Activated gamma-delta T cell treated with Interleukin-2 at 50 U/mL for 16 hours (primary cell): ENCODE measurements at regions not wholly inside any gene's neighbourhood (a gene's known extent, or its start where the extent isn't known, plus 50 kb on each side); places are given as distances from the start of the nearest gene placed in this dataset.
"Not testable (repeated sequence)": the region's sequence is repeated elsewhere in the genome, so short reads cannot be mapped to it uniquely, and the experiment has no call there.

Experiments
- DNase-seq: peaks from one replicate; pipeline ENCODE4 v3.0.0-alpha.2; 2020

DNA sequence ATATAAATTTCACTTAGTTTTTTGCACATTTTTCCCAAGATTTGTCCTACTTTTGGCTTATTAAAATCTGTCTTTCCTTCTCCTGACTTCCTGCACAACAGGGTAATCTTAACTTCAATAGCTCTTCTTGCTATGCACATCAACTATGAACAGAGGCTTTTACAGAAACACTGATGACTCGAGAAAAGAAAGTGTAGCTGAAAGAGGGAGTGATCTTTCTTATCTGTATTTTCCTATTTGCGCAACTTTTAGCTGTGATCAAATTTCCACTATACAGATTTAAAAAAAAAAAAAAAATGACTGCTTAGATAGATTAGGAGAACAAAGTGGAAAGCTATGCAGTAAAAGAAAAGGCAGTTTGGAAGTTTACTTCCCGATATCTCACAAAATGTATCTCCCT is 406.9 kb downstream of the LIG4 start:
- DNase-seq = no peak

DNA sequence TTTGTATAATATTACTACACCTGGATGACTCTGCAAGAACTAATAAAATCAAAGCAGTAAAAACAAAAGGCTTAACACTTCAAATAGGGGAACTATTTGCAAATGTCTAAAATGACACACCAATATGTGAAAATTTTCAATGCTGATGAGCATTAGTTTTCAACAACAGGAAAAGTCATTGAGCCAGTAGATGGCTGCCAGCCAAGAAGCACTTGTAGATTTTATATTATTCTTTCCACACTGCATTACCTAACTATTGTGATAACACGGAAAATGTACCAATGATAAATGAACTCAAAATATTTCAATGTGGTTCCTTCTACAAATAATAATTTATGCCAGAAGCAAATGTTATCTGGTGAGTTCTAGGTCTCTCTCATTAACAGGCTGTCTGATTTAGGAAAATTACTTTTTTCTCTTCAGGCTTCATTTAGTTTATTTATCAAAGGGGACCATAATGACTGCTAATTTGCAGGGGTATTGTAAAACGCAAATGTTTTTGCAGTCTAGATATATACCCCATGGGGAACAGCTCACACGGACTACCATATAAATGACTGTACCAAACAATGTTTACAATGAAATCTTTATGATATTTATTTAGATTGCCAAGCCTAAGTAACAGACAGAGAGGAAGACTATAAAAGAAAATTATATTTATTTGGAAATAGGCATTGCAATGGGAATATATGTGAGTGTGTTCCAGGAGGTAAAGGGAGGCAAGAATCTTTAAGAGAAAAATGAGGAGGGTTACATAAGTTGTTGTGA is 407.8 kb downstream of the LIG4 start:
- no peak for DNase-seq

DNA sequence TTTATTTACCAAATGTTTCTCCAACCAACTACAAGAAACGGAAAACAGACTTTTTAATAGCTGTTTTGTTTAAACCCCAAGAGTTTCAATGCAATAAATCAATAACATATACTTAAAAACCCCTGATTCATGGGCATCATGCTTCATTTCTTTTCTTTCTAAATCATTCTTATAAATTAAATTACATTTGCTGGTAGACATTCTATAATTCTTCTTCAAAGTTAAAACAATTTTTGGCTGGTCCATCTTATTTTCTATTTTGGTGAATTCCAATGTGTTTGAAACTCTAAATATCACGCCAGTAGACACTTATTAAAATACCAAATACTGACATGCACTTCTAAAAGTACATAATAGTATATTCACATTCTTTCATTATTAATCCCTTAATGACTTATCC is 408.6 kb downstream of the LIG4 start:
- DNase-seq = no peak

DNA sequence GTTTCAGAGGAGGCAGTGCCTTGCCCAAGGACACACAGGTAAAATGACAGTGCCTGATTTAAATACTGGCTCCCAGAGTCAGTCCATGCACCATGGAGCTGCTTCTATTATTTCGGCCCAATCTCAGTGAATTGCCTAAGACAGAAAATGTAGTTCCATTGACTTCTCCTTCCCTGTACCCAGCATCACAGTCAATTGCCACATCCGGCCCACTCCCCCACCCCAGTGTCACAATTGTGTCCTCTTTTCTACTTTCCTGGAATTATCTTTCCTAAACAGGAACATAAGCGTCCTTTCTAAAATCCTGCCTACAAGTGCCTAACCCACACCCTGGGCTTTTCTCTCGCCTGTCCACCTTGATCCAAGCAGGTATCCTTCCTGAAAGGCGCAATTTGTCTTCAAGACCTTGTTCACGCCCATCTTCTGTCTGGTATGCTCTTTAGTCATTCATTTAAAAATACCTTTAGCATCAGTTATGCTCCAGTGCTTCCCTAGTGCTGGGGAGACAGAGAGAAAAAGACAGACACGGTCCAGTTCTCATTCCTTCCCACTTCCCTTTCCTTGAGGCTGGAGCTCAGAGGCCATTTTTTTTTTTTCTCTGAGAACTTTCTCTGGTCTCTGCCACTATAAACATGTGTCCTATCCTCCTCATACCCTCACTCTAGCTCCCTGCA is 411.4 kb downstream of the LIG4 start:
- DNase-seq = no peak

DNA sequence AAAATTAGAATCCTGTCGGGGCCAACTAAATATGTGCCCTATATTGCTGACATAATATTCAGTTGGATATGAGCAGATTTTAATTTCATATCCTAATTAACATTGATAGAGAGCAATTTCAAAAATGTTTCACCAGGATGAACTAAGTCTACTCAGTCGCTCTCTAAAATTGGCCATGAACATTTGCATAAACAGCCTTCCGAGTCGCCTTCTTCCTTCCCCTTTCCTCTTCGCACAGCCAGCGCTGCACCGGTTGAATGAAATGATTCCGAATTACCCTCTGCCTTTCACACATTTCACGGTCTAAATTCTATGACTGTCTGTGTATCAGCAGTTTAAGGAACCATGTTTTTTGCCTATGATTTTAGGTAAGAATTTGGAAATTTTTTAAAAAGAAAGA is 413.7 kb downstream of the LIG4 start:
- no peak for DNase-seq

DNA sequence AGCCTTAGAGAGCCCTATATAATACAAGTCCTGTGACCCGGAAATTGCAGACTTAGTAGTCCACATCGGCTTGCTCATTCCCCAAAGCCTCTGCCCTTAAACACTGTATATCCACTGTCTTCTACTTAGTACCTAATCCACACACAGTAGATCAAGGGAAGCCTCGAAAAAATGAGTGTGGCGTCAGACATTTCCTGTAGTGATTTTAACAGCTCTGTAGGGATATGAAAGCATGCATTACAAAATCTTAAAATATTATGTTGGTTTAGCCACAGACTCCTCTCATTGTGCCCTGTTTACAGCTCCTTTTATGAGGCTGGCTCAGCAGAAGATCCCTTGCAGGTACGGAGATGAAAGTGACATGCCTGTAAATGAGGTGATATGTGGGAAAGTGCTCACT is 416.3 kb downstream of the LIG4 start:
- DNase-seq = no peak

DNA sequence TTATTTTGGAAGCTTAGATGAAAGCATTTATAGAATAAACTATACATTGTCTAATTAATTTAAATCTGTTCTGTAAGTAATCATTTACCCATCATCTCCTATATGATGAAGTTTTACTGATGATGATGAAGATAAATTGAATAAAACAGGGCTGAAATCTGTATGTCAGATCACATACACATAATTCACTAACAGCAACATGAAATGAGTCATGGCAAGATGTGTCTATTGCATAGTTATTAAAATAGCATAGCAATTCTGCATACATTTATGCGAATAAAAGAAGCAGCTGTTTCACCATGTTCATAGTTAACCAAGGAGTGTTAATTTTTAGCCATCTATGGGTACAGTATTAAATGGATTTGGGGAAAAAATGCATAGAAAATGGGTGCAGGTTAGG is 424.9 kb downstream of the LIG4 start:
- no peak for DNase-seq

DNA sequence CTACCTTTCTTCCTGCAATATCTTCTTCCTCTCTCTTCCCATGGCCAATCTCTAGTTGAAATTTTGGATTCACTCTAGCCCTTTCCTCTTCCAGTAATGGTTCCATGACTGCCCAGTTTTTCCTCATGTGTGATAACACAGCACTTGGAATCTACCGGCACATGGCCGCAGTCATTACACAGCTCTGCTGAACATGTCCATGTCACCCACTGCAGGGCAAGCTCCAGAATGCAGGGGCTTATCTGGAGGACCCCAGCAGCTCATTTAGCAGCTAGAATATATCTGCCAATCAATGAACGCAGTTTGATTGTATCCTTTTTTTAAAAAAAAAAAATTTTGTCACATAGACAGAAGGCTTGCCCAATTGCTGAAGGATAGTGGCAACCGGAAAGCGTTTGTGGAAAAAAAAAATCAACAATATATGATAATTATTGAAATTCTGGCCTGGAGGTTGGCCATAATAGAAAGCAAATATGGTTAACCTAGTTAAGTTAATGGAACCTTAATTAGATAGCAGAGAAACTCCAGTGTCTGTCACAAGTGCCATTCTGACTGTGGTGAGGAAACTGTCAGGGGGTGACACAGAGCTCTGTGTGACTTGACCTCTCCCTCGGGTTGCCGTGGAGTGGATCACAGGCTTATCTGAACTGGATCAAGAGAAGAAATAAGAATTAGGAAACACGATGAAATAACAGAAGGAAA is 426.7 kb downstream of the LIG4 start:
- no peak for DNase-seq

DNA sequence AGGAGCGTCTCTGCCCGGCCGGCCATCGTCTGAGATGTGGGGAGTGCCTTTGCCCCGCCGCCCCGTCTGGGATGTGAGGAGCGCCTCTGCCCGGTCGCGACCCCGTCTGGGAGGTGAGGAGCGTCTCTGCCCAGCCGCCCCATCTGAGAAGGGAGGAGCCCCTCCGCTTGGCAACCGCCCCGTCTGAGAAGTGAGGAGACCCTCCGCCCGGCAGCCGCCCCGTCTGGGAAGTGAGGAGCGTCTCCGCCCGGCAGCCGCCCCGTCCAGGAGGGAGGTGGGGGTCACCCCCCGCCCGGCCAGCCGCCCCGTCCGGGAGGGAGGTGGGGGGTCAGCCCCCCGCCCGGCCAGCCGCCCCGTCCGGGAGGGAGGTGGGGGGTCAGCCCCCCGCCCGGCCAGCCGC is 432.7 kb downstream of the LIG4 start:
- not testable (repeated sequence) for DNase-seq

DNA sequence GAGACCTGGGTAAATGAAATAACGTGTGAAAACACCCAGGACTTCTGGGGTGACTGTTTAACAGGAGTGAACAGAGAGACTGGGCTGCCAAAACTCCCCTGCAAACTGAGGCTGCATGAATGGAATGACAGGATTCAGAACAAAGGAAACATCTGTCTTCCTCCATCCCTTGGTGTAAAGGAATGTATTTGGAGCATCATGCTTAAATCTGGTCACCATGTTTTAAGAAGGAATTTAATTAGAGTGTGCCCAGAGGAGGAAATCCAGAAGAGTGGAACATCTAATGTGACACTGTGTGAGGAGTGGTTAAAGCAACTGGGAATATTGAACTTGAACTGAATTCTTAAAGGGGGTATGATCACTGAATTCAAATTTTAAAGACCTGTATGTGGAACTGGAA is 437.2 kb downstream of the LIG4 start:
- no peak for DNase-seq

DNA sequence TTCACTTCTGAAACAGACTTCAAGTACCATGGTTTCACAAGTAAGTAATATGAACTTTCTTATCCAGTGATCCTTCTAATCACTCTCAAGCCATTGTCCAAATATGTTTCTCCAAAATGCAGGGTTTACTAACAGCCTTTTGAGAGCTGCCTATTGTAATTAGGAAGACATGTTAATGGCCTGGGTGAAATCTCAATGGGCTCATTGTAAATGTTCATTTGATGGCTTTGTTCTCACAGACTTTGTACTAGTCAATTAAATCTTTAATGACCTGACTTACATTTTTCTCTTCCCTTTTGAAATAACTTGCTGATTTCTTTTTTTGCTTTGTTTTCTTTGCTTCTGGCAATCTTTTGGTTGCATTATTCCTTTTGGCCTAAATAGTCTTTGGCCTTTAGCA is 444.8 kb downstream of the LIG4 start:
- no peak for DNase-seq

DNA sequence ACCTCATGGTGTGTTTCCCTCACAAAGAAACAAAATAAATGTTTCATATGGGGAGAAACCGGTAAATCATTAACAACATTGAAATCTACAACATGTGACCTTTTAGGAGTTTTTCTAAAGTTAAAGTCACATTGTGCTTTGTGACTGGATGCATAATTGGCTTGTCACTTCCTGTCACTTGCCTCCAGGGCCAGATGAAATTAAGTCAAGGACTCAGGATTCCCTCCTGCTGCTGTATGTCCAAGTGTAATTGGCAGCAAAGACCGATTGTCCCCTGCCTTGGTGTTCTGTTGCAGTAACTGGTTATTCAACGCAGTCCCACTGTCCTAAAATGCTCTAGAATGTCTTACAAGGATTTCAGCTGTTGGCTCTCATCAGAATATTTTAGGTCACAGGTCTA is 448.2 kb downstream of the LIG4 start:
- DNase-seq = no peak

DNA sequence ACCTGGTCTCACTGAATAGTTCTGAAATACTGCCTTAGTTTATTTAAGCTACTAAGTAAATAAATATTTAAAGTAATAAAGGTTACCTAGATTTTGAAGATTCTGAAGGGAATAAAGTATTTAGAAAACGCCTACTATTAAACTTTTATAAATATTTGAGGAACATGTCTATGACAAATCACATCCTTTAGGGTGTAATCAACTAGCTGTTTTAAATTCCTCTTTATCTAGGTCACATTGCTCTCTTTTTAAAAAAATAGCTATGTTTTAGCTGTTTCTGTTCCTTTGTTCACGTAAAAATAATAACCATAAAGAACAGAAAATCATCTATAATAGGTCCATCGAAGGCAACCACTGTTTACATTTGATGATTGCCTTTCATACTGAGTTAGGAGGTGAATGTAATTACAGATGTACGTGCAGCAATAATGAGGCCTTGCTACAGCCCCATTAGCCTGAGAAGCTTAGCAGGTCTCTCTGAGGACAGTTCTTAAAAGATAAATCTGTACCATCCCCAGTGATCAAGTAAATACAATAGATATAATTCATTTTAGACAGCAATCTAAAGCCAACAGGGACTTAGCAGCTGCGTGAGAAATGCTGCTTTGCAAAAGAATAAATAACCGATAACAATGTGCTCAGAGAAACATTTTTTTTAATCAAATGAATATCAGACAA is 449.5 kb downstream of the LIG4 start:
- no peak for DNase-seq

DNA sequence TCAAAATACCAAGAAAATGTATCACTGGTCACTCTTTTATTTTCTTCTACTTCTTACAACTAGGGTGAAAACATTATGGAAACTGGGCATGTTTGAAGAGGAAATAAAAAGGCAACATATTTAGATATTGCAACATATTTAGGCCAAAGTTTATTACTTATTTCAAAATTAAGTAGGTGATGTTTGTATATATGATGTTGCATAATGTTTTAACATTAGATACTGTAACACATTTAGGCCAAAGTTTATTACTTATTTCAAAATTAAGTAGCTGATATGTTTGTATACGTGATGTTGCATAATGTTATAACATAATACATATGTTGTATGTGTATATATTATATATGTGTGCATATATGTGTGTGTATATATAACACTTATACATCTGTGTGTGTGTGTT is 451.3 kb downstream of the LIG4 start:
- no peak for DNase-seq

DNA sequence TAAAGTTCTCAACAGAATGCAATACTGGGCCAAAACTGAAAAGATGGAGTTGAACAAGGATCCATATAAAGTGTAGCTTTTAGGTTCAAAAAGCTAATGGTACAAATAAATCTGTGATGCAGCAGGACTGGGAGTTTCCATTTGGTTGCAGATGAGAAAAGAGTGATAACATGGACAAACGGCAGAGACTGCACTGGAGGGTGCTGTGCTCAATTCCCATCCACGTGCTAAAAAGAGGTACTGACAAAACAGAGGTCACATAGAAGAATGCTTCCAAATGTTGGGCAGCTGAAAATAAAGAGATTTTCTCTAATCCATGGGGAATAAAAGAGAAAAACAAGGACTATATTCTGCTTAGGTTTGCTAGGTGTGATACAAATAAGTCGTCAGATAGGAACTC is 461.6 kb downstream of the LIG4 start:
- no peak for DNase-seq

DNA sequence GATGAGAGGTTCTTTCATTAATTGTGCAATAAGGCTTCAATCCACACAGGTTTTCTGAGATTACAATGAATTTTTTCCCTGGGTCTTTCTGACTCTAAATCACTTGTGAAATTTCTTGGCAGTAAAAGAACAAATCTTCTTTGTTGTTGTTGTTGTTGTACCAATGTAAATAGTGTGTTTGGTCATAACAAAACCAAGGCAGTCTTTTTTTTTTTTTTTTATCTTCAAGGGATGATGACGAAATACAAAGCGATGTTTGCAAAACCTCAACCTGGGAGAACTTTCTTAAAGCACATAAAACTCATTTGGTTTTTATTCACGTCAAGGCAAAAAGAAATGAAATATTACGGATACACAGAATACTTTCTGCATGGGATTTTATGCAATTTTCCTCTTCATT is 462.0 kb downstream of the LIG4 start:
- no peak for DNase-seq

DNA sequence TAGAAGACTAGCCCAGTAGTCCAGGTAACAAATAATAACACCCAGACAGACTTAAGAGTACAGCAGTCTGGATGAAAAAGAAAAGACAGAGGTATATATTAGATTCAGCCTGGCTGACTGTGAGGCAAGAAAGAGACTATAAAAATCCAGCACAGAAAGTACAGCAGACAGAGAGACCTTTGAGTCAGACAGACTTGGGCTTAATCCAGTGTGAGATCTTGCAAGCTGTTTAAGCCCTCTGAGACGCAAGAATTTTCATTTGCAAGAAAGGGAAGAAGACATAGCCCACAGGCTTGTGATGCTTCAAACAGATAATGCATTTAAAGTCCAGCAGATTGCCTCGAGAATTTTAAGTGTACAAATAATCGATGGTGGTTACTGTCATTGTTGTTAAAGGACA is 471.4 kb downstream of the LIG4 start:
- DNase-seq = no peak

DNA sequence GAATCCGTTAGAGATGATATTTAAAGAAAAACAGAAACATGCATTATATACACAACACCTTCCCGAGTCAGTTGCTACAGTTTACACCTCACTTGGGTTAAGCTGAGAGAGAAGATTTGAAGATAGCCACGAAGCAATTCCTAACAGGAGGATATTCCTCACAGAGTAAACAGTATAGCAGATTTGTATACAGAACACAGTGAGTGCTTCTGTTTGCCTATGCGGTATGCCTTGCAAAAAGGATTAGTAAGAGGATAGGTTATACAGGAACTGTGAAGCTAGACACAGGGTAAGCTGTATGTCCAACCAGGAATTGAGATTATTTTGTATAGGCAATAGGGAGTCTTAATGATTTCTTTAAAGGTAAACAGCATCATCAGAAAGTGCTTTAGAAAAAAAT is 471.8 kb downstream of the LIG4 start:
- DNase-seq = no peak

DNA sequence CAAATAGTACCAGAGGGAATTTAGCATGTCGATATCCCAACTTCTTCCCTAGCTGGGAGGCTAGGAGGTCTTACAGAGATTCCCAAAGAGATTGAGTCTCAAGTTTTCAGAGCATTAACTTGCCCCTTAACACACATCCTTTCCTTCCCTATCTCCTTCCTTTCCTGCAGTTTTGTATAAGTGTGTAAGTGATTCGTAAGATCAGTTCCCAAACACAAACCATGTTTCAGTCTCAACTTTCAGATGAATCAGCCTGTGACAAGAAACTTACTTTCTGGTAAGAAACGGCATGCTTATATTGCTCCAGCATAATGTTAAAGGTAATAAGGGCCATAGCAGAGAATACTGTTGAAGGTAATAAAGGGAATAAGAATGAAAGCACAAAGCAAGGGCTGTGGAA is 472.2 kb downstream of the LIG4 start:
- DNase-seq = no peak

DNA sequence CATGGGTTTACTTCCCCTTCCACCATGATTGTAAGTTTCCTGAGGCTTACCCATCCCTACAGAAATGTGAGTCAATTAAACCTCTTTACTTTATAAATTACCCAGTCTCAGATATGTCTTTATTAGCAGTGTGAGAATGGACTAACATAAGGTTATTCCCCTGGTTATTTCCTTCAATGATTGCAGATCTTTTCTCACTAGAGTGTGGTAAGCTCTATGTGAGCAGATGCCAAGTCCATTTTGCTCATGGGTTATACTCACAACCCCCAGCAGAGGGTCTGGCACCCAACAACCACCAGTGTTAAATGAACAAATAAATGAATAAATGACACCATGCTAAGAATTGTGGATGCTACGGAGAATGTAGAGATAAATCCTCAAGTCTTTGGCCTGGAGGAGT is 472.8 kb downstream of the LIG4 start:
- DNase-seq = no peak

DNA sequence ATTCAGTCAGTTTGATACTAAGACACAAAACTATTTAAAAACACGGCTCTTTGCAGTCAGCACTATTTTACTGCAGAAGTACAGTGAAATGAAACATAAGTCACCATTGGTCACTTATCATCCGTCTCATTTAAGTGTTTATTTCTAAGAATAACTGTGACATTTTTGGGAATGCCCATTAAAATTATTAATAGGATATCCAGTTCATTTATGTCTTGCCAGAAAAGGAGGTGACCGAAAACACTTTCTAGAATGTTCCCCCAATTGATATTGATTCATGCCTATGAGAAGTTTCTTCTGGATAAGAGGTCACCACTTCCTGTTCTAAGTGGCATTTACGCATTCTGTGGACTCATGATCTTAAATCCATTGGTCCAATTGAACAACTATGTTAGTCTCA is 477.3 kb downstream of the LIG4 start:
- no peak for DNase-seq

DNA sequence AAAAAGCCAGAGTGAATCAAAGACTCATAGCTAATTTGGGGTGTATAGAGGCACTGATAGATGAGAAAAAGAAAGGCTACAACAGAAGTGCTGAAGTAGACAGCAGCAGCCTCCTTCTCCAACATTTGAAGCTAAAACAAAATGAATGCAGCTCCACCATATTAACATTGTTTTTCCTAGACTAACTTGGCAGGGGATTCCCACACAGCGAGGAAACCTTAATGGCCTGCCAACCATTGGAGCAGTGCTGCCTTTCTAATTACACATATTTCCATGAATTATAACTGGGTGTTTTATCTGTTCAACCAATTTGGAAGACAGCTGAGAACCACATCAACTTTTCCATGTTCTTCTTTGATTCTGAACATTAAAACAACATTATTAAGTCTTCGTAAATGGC is 478.6 kb downstream of the LIG4 start:
- DNase-seq = no peak

DNA sequence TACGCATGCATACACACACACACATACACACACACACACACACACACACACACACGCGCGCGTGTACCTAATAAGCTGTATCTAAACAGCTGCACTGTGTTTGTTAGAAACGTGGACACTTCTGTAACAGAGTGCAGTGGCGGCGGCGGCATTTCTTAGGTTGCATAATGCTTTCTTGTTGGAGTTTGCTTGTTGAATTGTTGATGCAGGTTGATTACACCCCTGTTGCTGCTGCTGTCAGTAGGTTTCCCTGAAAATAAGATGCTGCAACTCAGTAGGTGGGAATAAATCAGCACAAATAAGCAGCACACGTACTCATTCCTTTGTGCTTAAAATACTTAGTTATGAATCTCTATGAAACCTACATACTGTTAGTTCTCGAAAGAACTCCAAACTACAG is 479.2 kb downstream of the LIG4 start:
- no peak for DNase-seq
